ENCODE measurements at regions not wholly inside any gene's neighbourhood (a gene's known extent, or its start where the extent isn't known, plus 50 kb on each side); places are given as distances from the start of the nearest gene placed in this dataset.
"Not testable (repeated sequence)": the region's sequence is repeated elsewhere in the genome, so short reads cannot be mapped to it uniquely, and the experiment has no call there.

- DNase-seq: no peak
Measured at GRCh38 chr10:2214805-2215204, 477.5 kb upstream of the ADARB2 start.

DNA sequence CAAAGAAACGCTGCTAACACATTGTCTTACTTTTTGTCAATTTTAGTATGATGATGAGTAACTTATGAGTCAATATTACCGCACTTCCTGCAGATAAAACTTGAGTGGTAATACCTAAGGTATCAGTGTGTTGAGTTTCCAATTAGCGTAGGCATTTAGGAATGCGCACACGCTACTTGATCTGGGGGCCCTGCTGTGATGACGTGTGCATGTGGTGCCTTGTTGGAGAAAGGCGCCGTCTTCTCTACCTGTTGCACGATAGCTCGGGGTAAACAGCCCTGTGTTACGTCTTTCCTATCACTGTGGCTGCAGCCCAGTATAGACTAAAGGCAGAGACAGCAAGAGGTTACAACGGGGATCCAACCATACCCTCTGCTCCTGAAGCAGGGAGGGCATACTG is 476.8 kb upstream of the ADARB2 start:
- DNase-seq: no peak

DNA sequence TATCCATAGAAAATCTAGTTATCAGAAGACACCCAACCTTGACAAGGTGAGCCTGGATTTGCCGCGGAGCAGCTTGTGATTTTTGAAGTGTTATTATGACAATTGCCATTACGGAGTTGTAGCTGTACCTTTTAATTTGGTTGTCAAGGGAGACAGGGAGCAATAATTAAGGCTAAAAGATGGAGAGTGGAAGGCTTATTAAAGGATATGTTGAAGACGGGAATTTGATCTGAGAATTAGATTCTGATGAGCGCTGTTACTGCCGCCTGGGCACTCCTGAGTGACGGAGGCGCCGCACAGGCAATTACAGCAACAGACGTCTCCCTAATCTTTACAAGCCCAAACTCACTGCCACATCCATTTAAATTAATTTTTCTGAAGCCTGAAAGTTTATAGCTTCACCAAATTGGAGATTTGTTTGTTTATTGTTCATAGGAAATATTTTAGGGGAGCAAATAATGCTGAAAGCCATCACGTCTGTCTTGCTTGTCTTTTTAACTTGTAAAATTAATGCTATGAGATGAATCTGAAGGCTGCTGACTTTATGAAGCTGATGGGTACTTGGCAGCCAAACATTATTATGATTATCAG is 475.0 kb upstream of the ADARB2 start:
- no peak for DNase-seq

- no peak for DNase-seq
Measured at GRCh38 chr10:2210088-2210487, 472.8 kb upstream of the ADARB2 start.

DNA sequence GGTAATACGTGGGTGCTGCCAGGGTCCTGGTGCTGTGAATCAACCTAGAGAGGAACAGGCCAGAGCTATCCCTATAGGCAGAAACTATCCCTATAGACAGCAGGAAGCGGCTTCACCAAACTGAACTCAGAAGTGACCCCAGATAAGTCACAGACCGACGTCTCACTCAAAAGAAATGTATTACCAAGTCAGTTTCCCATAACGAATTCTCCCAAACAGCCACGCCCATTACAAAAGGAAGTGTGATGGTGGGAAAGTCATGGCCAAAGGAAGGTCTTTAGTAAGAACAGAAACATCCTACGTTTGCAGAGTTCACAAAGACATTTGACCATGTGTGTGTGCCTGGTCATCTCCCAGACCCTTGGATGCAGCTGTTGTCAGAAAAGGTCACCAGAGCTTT is 470.8 kb upstream of the ADARB2 start:
- DNase-seq: no peak

GRCh38 chr10:2207246-2207922 is 470.1 kb upstream of the ADARB2 start:
- DNase-seq: no peak

GRCh38 chr10:2205406-2205805 is 468.1 kb upstream of the ADARB2 start:
- no peak for DNase-seq

DNA sequence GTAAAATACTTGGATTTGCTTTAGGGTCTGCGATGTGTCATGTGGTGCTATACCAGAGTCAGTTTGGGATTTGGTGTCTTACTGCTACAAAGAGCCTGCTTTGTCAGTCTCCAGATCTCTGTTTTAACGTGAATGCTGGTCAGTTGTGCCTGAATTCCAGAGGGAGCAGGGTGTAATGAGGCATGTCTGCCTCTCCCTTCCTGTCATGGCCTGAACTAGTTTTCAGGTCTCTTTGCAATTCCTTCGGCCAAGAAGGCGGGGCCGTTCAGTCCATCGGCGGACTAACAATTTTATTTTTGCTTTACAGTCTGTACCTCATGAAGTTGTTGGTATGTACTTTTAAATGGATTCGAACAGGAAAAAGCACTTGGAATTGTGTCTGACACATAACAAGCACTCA is 465.1 kb upstream of the ADARB2 start:
- DNase-seq: no peak

DNA sequence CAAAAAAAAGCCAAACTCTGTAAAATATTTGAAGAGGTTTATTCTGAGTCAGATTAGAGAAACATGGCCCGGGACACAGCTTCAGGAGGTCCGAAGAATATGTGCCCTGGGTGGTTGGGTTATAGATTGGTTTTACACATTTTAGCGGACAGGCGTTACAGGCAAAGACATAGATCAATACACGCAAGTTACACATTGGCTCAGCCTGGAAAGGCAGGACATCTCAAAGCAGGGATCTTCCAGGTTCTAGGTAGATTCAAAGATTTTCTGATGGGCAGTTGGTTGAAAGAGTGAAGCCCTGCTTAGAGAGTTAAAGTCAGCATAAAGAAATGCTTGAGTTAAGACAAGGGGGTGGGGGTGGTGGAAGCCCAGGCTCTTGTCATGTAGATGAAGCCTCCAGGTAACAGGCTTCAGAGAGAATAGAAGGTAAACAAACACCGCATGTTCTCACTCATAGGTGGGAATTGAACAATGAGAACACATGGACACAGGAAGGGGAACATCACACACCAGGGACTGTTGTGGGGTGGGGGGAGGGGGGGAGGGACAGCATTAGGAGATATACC is 464.3 kb upstream of the ADARB2 start:
- DNase-seq: no peak

DNA sequence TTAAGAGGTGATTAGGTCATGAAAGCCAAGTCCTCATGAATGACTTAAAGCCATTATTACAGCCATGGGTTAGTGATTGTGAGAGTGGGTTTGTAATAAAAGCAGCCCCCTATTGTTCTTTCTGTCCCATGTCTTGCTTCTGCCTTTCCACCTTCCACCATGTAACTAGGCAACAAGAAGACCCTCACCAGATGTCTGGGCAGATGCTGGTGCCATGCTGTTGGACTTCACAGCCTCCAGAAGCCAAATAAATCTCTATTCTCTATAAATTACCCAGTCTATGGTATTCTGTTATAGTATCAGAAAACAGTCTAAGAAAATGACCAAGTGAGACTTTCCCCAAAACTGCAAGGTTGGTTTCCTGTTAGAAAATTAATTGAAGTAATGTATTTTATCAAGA is 460.3 kb upstream of the ADARB2 start:
- DNase-seq: no peak

GRCh38 chr10:2196272-2196671 is 458.9 kb upstream of the ADARB2 start:
- DNase-seq: no peak

DNA sequence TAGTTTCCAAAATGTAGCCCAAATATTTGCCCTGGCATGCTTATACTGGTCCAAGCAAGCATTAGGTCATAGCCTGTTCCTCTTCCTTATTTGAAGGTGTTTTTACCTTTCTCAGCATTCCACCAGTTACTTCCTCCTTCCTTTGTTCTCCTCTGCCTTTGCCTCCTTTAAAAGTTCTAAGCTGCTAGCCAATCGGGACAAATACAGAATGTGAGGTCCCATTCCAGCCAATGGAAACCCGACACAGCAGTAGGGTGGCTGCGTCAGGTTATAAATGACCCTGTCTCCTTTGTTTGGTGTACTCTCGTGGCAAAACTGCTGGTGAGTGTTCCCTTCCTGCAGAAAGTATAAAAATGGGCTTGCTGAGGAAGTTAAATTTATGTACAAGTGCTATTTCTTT is 452.0 kb upstream of the ADARB2 start:
- not testable (repeated sequence) for DNase-seq

GRCh38 chr10:2188371-2188770 is 451.0 kb upstream of the ADARB2 start:
- no peak for DNase-seq

DNA sequence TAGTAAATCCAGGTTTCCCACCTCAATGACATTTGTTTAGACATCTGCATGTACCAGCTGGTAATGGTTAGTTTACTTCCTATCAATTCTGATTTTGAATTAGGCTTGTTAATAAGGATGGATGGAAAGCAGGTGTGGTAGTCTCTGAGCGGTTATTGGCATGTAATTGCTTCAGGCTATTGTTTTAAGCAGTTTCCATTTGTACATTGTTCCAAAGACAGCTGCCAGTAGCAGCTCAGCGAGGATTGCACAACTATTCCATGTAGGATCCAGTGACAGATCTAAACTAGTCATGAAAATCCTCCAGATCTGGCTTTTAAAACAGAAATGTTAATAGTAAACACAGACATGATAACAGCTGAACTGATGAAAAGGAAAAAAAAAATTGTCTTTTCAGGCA is 436.0 kb upstream of the ADARB2 start:
- no peak for DNase-seq

GRCh38 chr10:2165771-2166460 is 428.6 kb upstream of the ADARB2 start:
- no peak for DNase-seq

GRCh38 chr10:2150288-2150687 is 413.0 kb upstream of the ADARB2 start:
- no peak for DNase-seq

DNA sequence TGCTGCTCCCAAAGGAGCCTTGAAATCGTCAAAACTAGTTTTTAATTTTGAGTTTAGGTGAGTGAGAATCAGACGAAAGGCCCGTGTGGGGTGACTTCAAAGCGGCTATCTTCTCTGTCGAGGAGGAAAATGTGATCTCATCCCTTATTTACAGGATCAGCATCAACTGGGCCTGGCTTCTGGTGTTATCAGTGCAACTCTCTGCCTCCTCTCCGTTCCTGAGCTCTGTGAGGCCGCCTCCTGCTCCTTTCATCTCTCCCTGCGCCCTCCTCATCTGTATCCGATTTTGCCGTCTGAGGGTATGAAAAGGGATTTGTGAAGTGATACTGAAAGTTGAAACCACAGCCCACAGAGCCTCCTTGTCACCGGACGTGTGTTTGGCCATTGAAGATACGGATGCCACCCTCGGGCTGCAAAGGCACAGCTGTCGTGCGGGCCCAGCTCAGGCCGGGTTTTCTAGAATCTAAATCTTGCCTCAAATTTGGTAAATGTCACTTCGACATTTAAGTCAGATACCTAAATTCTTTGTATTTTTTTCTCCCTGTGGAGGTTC is 408.7 kb upstream of the ADARB2 start:
- no peak for DNase-seq

DNA sequence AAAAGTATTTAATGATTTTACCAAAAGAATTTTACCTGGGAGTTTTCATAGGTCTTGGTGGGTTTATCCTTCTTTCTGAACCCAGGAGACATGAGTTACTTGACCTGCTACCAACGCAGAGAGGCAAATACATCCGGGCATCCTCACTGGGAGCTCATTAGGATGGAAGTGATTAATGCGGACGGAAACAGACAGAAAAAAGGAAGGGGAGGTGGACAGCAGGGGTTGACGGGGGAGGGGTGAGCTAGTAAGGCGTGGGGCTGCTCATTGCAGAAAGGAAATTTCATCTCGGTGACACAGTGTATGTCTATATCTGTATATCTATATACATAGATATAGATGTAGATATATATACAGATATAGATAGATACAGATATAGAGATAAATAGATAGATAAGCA is 408.2 kb upstream of the ADARB2 start:
- no peak for DNase-seq

DNA sequence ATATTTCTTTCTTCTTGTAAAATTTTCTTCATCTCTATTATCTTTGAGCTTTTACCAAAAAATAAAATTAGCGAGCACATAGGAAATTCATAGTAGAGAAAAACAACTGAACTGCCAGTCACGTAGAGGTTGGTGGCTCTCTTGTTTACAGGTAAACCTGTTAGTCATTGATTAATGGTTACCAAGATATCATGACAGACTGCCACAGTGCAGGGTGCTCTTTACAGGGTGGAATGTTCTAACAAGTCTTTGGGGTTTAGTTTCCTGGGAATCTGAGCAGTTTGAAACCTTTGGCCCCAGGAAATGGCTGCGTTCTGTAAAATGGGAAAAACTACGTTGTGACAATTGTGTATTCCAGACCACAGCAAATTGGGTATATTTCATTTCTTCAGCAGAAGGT is 407.3 kb upstream of the ADARB2 start:
- DNase-seq: no peak

DNA sequence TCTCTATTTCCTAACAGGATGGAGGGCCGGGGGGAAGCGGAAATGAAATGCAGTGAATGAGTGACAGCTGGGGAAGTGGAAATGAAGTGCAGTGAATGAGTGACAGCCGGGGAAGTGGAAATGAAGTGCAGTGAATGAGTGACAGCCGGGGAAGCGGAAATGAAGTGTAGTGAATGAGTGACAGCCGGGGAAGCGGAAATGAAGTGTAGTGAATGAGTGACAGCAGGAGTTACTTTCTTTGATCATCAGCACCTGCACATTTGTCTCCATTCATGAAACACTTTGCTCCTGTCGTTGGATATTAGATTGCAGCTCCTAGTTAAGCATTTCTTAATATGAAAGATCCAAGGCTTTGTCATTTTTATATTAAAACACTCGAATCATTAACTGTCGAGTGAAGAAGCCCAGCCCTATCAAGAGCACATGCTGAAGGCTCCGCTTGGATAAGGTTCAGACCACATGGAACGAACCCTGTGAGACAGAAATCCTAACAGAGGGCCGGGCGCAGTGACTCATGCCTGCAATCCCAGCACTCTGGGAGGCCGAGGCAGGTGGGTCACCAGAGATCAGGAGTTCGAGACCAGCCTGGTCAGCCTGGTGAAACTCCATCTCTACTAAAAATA is 406.0 kb upstream of the ADARB2 start:
- no peak for DNase-seq

- DNase-seq: no peak
Measured at GRCh38 chr10:2139746-2140145, 402.4 kb upstream of the ADARB2 start.

DNA sequence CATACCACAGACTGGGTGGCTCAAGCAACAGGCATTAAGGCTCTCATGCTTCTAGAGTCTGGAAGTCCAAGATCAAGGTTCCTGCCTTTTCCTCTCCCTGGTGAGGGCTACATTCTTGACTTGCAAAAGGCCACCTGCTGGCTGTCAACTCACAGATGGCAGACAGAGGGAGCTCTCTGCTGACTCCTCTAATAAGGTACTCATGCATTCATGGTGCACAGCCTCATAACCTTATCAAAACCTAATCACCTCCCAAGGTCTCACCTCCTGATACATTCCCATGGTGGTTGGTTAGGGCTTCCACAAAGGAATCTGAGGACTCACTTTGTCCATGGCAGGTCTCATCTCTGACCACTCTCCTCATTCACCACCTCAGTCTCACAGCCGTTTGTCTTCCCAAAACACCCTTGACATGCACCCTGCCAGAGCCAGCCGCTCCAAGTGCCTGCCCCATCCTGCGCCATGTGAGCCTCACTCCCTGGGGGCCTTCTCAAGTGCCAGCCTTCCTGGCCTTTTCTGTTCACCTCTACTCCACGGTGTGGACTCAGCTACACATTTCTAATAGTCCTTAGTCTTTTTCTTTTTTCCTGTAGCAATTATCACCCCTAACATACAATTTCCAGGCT is 400.3 kb upstream of the ADARB2 start:
- DNase-seq: no peak
